ENCODE measurements at regions not wholly inside any gene's neighbourhood (a gene's known extent, or its start where the extent isn't known, plus 50 kb on each side); places are given as distances from the start of the nearest gene placed in this dataset.

- TF ChIP-seq POLR2A (IDR thresholded peaks at IDR 0.05) (no peak), CTCF (IDR thresholded peaks at IDR 0.05) (no peak)
These were observed 393.5 kb downstream of the MTX2 start for GRCh38 chr2:176662753-176663152.

Data from stomach (tissue), 4 donors.